ENCODE measurements at regions not wholly inside any gene's neighbourhood (a gene's known extent, or its start where the extent isn't known, plus 50 kb on each side); places are given as distances from the start of the nearest gene placed in this dataset.

- no peak overlapping the region for H3K4me3 ChIP-seq (ENCODE audit: low read depth in 1 of 3, low read length in 3 of 3)
- peaks cover 0 to 12% (median 0%) of the 10 kb centered on the region in 3 donors for H3K27me3 ChIP-seq (ENCODE audit: control insufficient read depth in 3 of 3, insufficient read depth in 3 of 3, low read length in 3 of 3)
- 69 to 87% (median 73%) methylated on average over 3 of the region's 3 CpGs for WGBS, 3 donors
- FAIRE-seq = no peak
- no peaks in the 10 kb centered on the region for H3K4me1 ChIP-seq (ENCODE audit: control insufficient read depth in 3 of 3, insufficient read depth in 2 of 3, low read depth in 1 of 3, low read length in 2 of 3)
- no peak overlapping the region for H3K27ac ChIP-seq (ENCODE audit: low read depth in 1 of 3, low read length in 2 of 3)
- no peak for DNase-seq
- H3K36me3 ChIP-seq (ENCODE audit: control insufficient read depth in 3 of 3, insufficient read depth in 2 of 3, low read depth in 1 of 3, low read length in 3 of 3) = no peaks in the 10 kb centered on the region
- no peaks in the 10 kb centered on the region for H3K9me3 ChIP-seq (ENCODE audit: control insufficient read depth in 2 of 2, insufficient read depth in 1 of 2, low read depth in 1 of 2, low read length in 1 of 2)
Observed at GRCh38 chr14:65945327-65945726, 532.8 kb downstream of the FUT8 start.

GRCh38 chr14:65946494-65946893 is 534.0 kb downstream of the FUT8 start:
- H3K27me3 ChIP-seq (ENCODE audit: control insufficient read depth in 3 of 3, insufficient read depth in 3 of 3, low read length in 3 of 3) = peaks cover 0 to 12% (median 0%) of the 10 kb centered on the region in 3 donors
- FAIRE-seq (no peak), DNase-seq (no peak)
- 81 to 88% (median 85%) methylated on average over 4 of the region's 4 CpGs for WGBS, 3 donors
- no peaks in the 10 kb centered on the region for H3K4me1 ChIP-seq (ENCODE audit: control insufficient read depth in 3 of 3, insufficient read depth in 2 of 3, low read depth in 1 of 3, low read length in 2 of 3)
- no peak overlapping the region for H3K4me3 ChIP-seq (ENCODE audit: low read depth in 1 of 3, low read length in 3 of 3)
- no peaks in the 10 kb centered on the region for H3K36me3 ChIP-seq (ENCODE audit: control insufficient read depth in 3 of 3, insufficient read depth in 2 of 3, low read depth in 1 of 3, low read length in 3 of 3)
- no peaks in the 10 kb centered on the region for H3K9me3 ChIP-seq (ENCODE audit: control insufficient read depth in 2 of 2, insufficient read depth in 1 of 2, low read depth in 1 of 2, low read length in 1 of 2)
- H3K27ac ChIP-seq (ENCODE audit: low read depth in 1 of 3, low read length in 2 of 3) = no peak overlapping the region

- FAIRE-seq (no peak), DNase-seq (no peak)
- H3K4me3 ChIP-seq (ENCODE audit: low read depth in 1 of 3, low read length in 3 of 3) = no peak overlapping the region
- H3K27me3 ChIP-seq (ENCODE audit: control insufficient read depth in 3 of 3, insufficient read depth in 3 of 3, low read length in 3 of 3) = peaks cover 0 to 10% (median 0%) of the 10 kb centered on the region in 3 donors
- no peaks in the 10 kb centered on the region for H3K4me1 ChIP-seq (ENCODE audit: control insufficient read depth in 3 of 3, insufficient read depth in 2 of 3, low read depth in 1 of 3, low read length in 2 of 3)
- no peak overlapping the region for H3K27ac ChIP-seq (ENCODE audit: low read depth in 1 of 3, low read length in 2 of 3)
- no peaks in the 10 kb centered on the region for H3K36me3 ChIP-seq (ENCODE audit: control insufficient read depth in 3 of 3, insufficient read depth in 2 of 3, low read depth in 1 of 3, low read length in 3 of 3)
- WGBS, 3 donors = 51 to 64% (median 58%) methylated on average over 8 of the region's 8 CpGs
- no peaks in the 10 kb centered on the region for H3K9me3 ChIP-seq (ENCODE audit: control insufficient read depth in 2 of 2, insufficient read depth in 1 of 2, low read depth in 1 of 2, low read length in 1 of 2)
Observed at GRCh38 chr14:65948302-65948701, 535.8 kb downstream of the FUT8 start.

- Histone ChIP-seq H3K4me1 (ENCODE audit: control insufficient read depth in 3 of 3, insufficient read depth in 2 of 3, low read depth in 1 of 3, low read length in 2 of 3) (no peaks in the 10 kb centered on the region), H3K9me3 (ENCODE audit: control insufficient read depth in 2 of 2, insufficient read depth in 1 of 2, low read depth in 1 of 2, low read length in 1 of 2) (no peaks in the 10 kb centered on the region), H3K4me3 (ENCODE audit: low read depth in 1 of 3, low read length in 3 of 3) (no peak overlapping the region), H3K27ac (ENCODE audit: low read depth in 1 of 3, low read length in 2 of 3) (no peak overlapping the region), H3K27me3 (ENCODE audit: control insufficient read depth in 3 of 3, insufficient read depth in 3 of 3, low read length in 3 of 3) (peaks cover 0 to 10% (median 0%) of the 10 kb centered on the region in 3 donors), H3K36me3 (ENCODE audit: control insufficient read depth in 3 of 3, insufficient read depth in 2 of 3, low read depth in 1 of 3, low read length in 3 of 3) (no peaks in the 10 kb centered on the region)
- no peak for FAIRE-seq
- DNase-seq = peak; percentile 32 to 54
- WGBS, 3 donors = 24 to 39% (median 26%) methylated on average over 4 of the region's 4 CpGs
Observed at GRCh38 chr14:65949711-65950516, 536.3 kb upstream of the CCDC196 start.

GRCh38 chr14:65954942-65955341 is 531.2 kb upstream of the CCDC196 start:
- 93 to 98% (median 97%) methylated on average over 2 of the region's 2 CpGs for WGBS, 3 donors
- H3K9me3 ChIP-seq (ENCODE audit: control insufficient read depth in 2 of 2, insufficient read depth in 1 of 2, low read depth in 1 of 2, low read length in 1 of 2) = no peaks in the 10 kb centered on the region
- H3K4me3 ChIP-seq (ENCODE audit: low read depth in 1 of 3, low read length in 3 of 3) = no peak overlapping the region
- no peak for DNase-seq
- no peak for FAIRE-seq
- no peaks in the 10 kb centered on the region for H3K4me1 ChIP-seq (ENCODE audit: control insufficient read depth in 3 of 3, insufficient read depth in 2 of 3, low read depth in 1 of 3, low read length in 2 of 3)
- no peaks in the 10 kb centered on the region for H3K36me3 ChIP-seq (ENCODE audit: control insufficient read depth in 3 of 3, insufficient read depth in 2 of 3, low read depth in 1 of 3, low read length in 3 of 3)
- no peak overlapping the region for H3K27ac ChIP-seq (ENCODE audit: low read depth in 1 of 3, low read length in 2 of 3)
- H3K27me3 ChIP-seq (ENCODE audit: control insufficient read depth in 3 of 3, insufficient read depth in 3 of 3, low read length in 3 of 3) = no peaks in the 10 kb centered on the region

GRCh38 chr14:65957631-65958205 is 528.5 kb upstream of the CCDC196 start:
- H3K27ac ChIP-seq (ENCODE audit: low read depth in 1 of 3, low read length in 2 of 3) = no peak overlapping the region
- H3K4me1 ChIP-seq (ENCODE audit: control insufficient read depth in 3 of 3, insufficient read depth in 2 of 3, low read depth in 1 of 3, low read length in 2 of 3) = no peaks in the 10 kb centered on the region
- H3K27me3 ChIP-seq (ENCODE audit: control insufficient read depth in 3 of 3, insufficient read depth in 3 of 3, low read length in 3 of 3) = no peaks in the 10 kb centered on the region
- no peaks in the 10 kb centered on the region for H3K9me3 ChIP-seq (ENCODE audit: control insufficient read depth in 2 of 2, insufficient read depth in 1 of 2, low read depth in 1 of 2, low read length in 1 of 2)
- H3K4me3 ChIP-seq (ENCODE audit: low read depth in 1 of 3, low read length in 3 of 3) = no peak overlapping the region
- no peaks in the 10 kb centered on the region for H3K36me3 ChIP-seq (ENCODE audit: control insufficient read depth in 3 of 3, insufficient read depth in 2 of 3, low read depth in 1 of 3, low read length in 3 of 3)
- no peak for FAIRE-seq
- 91 to 94% (median 92%) methylated on average over 8 of the region's 8 CpGs for WGBS, 3 donors
- no peak for DNase-seq

GRCh38 chr14:65958664-65959562 is 527.3 kb upstream of the CCDC196 start:
- H3K4me1 ChIP-seq (ENCODE audit: control insufficient read depth in 3 of 3, insufficient read depth in 2 of 3, low read depth in 1 of 3, low read length in 2 of 3) = no peaks in the 10 kb centered on the region
- H3K27me3 ChIP-seq (ENCODE audit: control insufficient read depth in 3 of 3, insufficient read depth in 3 of 3, low read length in 3 of 3) = no peaks in the 10 kb centered on the region
- no peak overlapping the region for H3K27ac ChIP-seq (ENCODE audit: low read depth in 1 of 3, low read length in 2 of 3)
- H3K36me3 ChIP-seq (ENCODE audit: control insufficient read depth in 3 of 3, insufficient read depth in 2 of 3, low read depth in 1 of 3, low read length in 3 of 3) = no peaks in the 10 kb centered on the region
- DNase-seq = peak; percentile 43 to 44
- no peaks in the 10 kb centered on the region for H3K9me3 ChIP-seq (ENCODE audit: control insufficient read depth in 2 of 2, insufficient read depth in 1 of 2, low read depth in 1 of 2, low read length in 1 of 2)
- H3K4me3 ChIP-seq (ENCODE audit: low read depth in 1 of 3, low read length in 3 of 3) = no peak overlapping the region
- peak; percentile 71 for FAIRE-seq
- WGBS, 3 donors = 64 to 65% (median 64%) methylated on average over 13 of the region's 13 CpGs

GRCh38 chr14:65959563-65960024 is 526.6 kb upstream of the CCDC196 start:
- Histone ChIP-seq H3K9me3 (ENCODE audit: control insufficient read depth in 2 of 2, insufficient read depth in 1 of 2, low read depth in 1 of 2, low read length in 1 of 2) (no peaks in the 10 kb centered on the region), H3K4me3 (ENCODE audit: low read depth in 1 of 3, low read length in 3 of 3) (no peak overlapping the region), H3K36me3 (ENCODE audit: control insufficient read depth in 3 of 3, insufficient read depth in 2 of 3, low read depth in 1 of 3, low read length in 3 of 3) (no peaks in the 10 kb centered on the region), H3K4me1 (ENCODE audit: control insufficient read depth in 3 of 3, insufficient read depth in 2 of 3, low read depth in 1 of 3, low read length in 2 of 3) (no peaks in the 10 kb centered on the region), H3K27me3 (ENCODE audit: control insufficient read depth in 3 of 3, insufficient read depth in 3 of 3, low read length in 3 of 3) (no peaks in the 10 kb centered on the region), H3K27ac (ENCODE audit: low read depth in 1 of 3, low read length in 2 of 3) (no peak overlapping the region)
- WGBS, 3 donors = 56 to 65% (median 62%) methylated on average over 2 of the region's 2 CpGs
- DNase-seq = peak in 1 of 2 donors; percentile 5
- no peak for FAIRE-seq
